NB4 (cell line): ENCODE measurements at regions not wholly inside any gene's neighbourhood (a gene's known extent, or its start where the extent isn't known, plus 50 kb on each side); places are given as distances from the start of the nearest gene placed in this dataset.
"Not testable (repeated sequence)": the region's sequence is repeated elsewhere in the genome, so short reads cannot be mapped to it uniquely, and the experiment has no call there.

ENCODE experiments used
- DNase-seq: peaks from one replicate; pipeline ENCODE4 v3.0.0; 2010; ENCODE audit warnings: low read depth
- H3K4me3 ChIP-seq: one replicate; pipeline ENCODE4 v1.5.1; 2011; ENCODE audit warnings: mild to moderate bottlenecking, low read depth, low read length, moderate library complexity
- MAX ChIP-seq: IDR thresholded peaks from 2 replicates; pipeline ENCODE4 v1.6.1; 2011; ENCODE audit warnings: low read depth, low read length
- MYC ChIP-seq: IDR thresholded peaks from 2 replicates; pipeline ENCODE4 v1.6.1; 2011; ENCODE audit warnings: low read depth, low read length
- POLR2A ChIP-seq: IDR thresholded peaks from 2 replicates; pipeline ENCODE4 v1.6.1; 2011; ENCODE audit warnings: mild to moderate bottlenecking; ENCODE audit not compliant: insufficient read length; ENCODE audit errors: extremely low read depth
- TF ChIP-seq, protein P1 (sequence below): IDR thresholded peaks from one replicate; pipeline ENCODE4 v1.5.1; 2012; ENCODE audit warnings: low read depth, low read length

- no peak for DNase-seq
- H3K4me3 ChIP-seq = no peak overlapping the region
- TF ChIP-seq MYC = no peak
- TF ChIP-seq, protein P1, sequence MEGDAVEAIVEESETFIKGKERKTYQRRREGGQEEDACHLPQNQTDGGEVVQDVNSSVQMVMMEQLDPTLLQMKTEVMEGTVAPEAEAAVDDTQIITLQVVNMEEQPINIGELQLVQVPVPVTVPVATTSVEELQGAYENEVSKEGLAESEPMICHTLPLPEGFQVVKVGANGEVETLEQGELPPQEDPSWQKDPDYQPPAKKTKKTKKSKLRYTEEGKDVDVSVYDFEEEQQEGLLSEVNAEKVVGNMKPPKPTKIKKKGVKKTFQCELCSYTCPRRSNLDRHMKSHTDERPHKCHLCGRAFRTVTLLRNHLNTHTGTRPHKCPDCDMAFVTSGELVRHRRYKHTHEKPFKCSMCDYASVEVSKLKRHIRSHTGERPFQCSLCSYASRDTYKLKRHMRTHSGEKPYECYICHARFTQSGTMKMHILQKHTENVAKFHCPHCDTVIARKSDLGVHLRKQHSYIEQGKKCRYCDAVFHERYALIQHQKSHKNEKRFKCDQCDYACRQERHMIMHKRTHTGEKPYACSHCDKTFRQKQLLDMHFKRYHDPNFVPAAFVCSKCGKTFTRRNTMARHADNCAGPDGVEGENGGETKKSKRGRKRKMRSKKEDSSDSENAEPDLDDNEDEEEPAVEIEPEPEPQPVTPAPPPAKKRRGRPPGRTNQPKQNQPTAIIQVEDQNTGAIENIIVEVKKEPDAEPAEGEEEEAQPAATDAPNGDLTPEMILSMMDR = no peak
- no peak for TF ChIP-seq POLR2A
- TF ChIP-seq MAX = no peak
Measured at GRCh38 chr12:72209086-72209485, 63.1 kb upstream of the TRHDE start.

DNA sequence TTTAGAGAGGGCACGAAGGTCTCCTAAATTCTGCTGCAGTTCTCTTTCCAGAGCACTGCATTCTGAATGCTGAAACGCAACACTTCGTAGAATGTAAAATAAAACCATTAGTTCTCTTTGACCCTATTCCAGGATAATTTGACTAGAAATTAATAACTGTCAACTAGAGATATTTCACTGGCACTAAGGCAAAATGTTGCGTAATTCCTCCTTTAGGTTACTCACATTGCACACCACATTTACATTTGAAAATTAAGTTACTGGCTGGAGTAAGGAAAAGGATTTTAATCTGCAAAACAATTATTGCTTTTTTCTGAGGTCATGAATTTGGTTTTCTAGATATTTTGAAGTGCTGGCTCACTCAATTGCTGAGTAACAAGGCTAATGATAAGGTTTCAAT, 58.0 kb upstream of the TRHDE start:
- DNase-seq = no peak
- TF ChIP-seq, protein P1 = no peak
- H3K4me3 ChIP-seq = no peak overlapping the region

DNA sequence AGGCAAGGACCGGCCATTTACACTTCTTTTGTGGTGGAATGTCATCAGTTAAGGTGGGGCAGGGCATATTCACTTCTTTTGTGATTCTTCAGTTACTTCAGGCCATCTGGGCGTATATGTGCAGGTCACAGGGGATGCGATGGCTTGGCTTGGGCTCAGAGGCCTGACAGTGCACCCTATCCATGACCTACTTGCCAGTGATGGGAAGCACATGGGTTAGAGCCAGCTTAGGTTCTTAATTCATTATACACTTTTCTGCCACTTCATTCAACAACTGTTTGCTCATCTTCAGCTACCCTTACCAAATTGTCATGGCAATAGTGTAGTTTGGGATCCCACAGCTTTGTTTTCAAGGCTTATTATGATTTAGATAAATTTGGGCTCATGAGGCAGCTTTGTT, 56.9 kb upstream of the TRHDE start:
- not testable (repeated sequence) for H3K4me3 ChIP-seq, DNase-seq

DNA sequence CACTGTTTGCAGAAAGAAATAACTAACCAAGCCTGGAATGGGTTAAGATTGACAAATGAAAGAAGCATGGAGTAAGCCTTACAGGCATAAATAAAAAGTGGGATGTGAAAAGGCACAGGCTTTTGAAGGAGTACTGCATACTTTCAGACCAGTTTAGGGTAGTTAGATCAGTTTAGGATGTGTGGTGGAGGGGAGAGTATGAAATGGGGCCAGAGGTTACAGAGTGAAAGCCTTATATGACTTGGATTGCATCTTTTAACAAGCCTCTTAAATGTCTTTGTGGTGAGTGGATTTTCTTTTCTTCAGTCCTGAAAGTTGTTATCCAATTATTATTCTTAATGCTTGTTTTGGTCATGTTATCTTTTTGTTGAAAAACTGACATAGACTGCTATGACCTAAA, 52.2 kb upstream of the TRHDE start:
- H3K4me3 ChIP-seq = no peak overlapping the region
- no peak for DNase-seq
- no peak for TF ChIP-seq MYC
- TF ChIP-seq POLR2A = no peak
- no peak for TF ChIP-seq MAX
- TF ChIP-seq, protein P1 = no peak
